GM10266 (cell line): ENCODE measurements at regions not wholly inside any gene's neighbourhood (a gene's known extent, or its start where the extent isn't known, plus 50 kb on each side); places are given as distances from the start of the nearest gene placed in this dataset.

Source experiments
- DNase-seq: peaks from one replicate; pipeline ENCODE4 v3.0.0; 2012; ENCODE audit errors: extremely low spot score
- CTCF ChIP-seq: IDR thresholded peaks from 2 replicates; pipeline ENCODE4 v1.5.1; 2012; ENCODE audit warnings: mild to moderate bottlenecking, low read depth; ENCODE audit not compliant: control insufficient read depth, insufficient read depth; ENCODE audit errors: missing control alignments

- no peak for TF ChIP-seq CTCF
- no peak for DNase-seq
Observed at GRCh38 chr4:175125410-175126068, 207.4 kb downstream of the ADAM29 start.

GRCh38 chr4:175127314-175127713 lies 209.2 kb downstream of the ADAM29 start:
- no peak for DNase-seq

GRCh38 chr4:175129797-175130196 lies 211.6 kb downstream of the ADAM29 start:
- DNase-seq, result no peak
- no peak for TF ChIP-seq CTCF

More at GRCh38 chr4:175127314-175127713, 209.2 kb downstream of the ADAM29 start:
- no peak for TF ChIP-seq CTCF

GRCh38 chr4:175139205-175139604 lies 221.0 kb downstream of the ADAM29 start:
- DNase-seq, result no peak
- TF ChIP-seq CTCF, result no peak

- TF ChIP-seq CTCF, result no peak
- DNase-seq, result no peak
Observed at GRCh38 chr4:175143116-175143515, 225.0 kb downstream of the ADAM29 start.

- DNase-seq, result no peak
- no peak for TF ChIP-seq CTCF
Observed at GRCh38 chr4:175146799-175147198, 228.6 kb downstream of the ADAM29 start.

- TF ChIP-seq CTCF, result no peak
- DNase-seq, result no peak
Observed at GRCh38 chr4:175147233-175147632, 229.1 kb downstream of the ADAM29 start.
